PC-3 (cell line): ENCODE measurements at regions not wholly inside any gene's neighbourhood (a gene's known extent, or its start where the extent isn't known, plus 50 kb on each side); places are given as distances from the start of the nearest gene placed in this dataset.

Source experiments
- ATAC-seq: fragments of 200-7000 bp; cut with Tn5 transposase; 2 replicates; pipeline ENCODE4 v1.9.1; 2020; ENCODE audit warnings: mild to moderate bottlenecking, moderate library complexity
- BruUV-seq: library from RNA; stranded (reverse); fragments of 400-500 nt; replicated peaks from 2 replicates; lab custom pipeline; 2021; lab: Mats Ljungman, UMichigan
- CTCF ChIA-PET: fragments of 300-600 bp; sonication (Branson Sonifier 250); formaldehyde crosslinking; loops from one replicate; lab custom pipeline; 2022; ENCODE audit warnings: antibody characterized with exemption; lab: Charles Lee
- POLR2A ChIA-PET: fragments of 300-600 bp; sonication (Branson Sonifier 250); formaldehyde crosslinking; loops from one replicate; lab custom pipeline; 2022; ENCODE audit warnings: antibody characterized with exemption; ENCODE audit not compliant: unreplicated experiment; lab: Charles Lee
- DNase-seq: peaks from one replicate; pipeline ENCODE4 v3.0.0-alpha.2; 2015
- H2AFZ ChIP-seq: fragments of 300-600 bp; sonication (generic); 2 replicates; pipeline ENCODE4 v1.6.0; 2016; ENCODE audit warnings: antibody characterized with exemption, low read length
- H3F3A ChIP-seq: fragments of 300-600 bp; sonication (generic); one replicate; pipeline ENCODE4 v1.6.0; 2017; ENCODE audit warnings: antibody characterized with exemption, low read length, control low read depth, mild to moderate bottlenecking; ENCODE audit not compliant: unreplicated experiment
- H3K27ac ChIP-seq: fragments of 300-600 bp; sonication (generic); 2 replicates; pipeline ENCODE4 v1.5.1; 2016; ENCODE audit warnings: mild to moderate bottlenecking, low read length
- H3K27me3 ChIP-seq: fragments of 300-600 bp; sonication (generic); 2 replicates; pipeline ENCODE4 v1.6.1; 2016; ENCODE audit warnings: low read length, mixed read lengths
- H3K36me3 ChIP-seq: fragments of 300-600 bp; sonication (generic); 2 replicates; pipeline ENCODE4 v1.6.1; 2016; ENCODE audit warnings: low read depth, mixed run types, low read length, mixed read lengths
- H3K4me1 ChIP-seq: fragments of 300-600 bp; sonication (generic); 2 replicates; pipeline ENCODE4 v1.5.1; 2016; ENCODE audit warnings: low read length; ENCODE audit not compliant: insufficient read depth
- H3K4me2 ChIP-seq: fragments of 300-600 bp; sonication (generic); 2 replicates; pipeline ENCODE4 v1.6.0; 2016; ENCODE audit warnings: low read length
- H3K4me3 ChIP-seq: fragments of 300-600 bp; sonication (generic); 2 replicates; pipeline ENCODE4 v1.5.1; 2016; ENCODE audit warnings: mild to moderate bottlenecking, low read length, mixed read lengths
- H3K79me2 ChIP-seq: fragments of 300-600 bp; sonication (generic); 2 replicates; pipeline ENCODE4 v1.6.1; 2017; ENCODE audit warnings: low read length, mixed read lengths
- H3K9ac ChIP-seq: fragments of 300-600 bp; sonication (generic); 2 replicates; pipeline ENCODE4 v1.6.0; 2016; ENCODE audit warnings: mild to moderate bottlenecking, low read length
- H3K9me2 ChIP-seq: fragments of 300-600 bp; sonication (generic); replicated peaks from 2 replicates; pipeline ENCODE4 v1.6.1; 2016; ENCODE audit warnings: mixed run types, low read length, mixed read lengths
- H3K9me3 ChIP-seq: fragments of 300-600 bp; sonication (generic); 2 replicates; pipeline ENCODE4 v1.6.1; 2016; ENCODE audit warnings: low read length, mixed read lengths
- H4K20me1 ChIP-seq: fragments of 300-600 bp; sonication (generic); 2 replicates; pipeline ENCODE4 v1.6.1; 2016; ENCODE audit warnings: low read length, mixed read lengths
- EZH2 ChIP-seq: fragments of 300-600 bp; sonication (generic); IDR thresholded peaks from one replicate; pipeline ENCODE4 v1.6.1; 2017; ENCODE audit warnings: antibody characterized with exemption, mild to moderate bottlenecking, low read length; ENCODE audit not compliant: unreplicated experiment
- EZH2phosphoT487 ChIP-seq: fragments of 300-600 bp; sonication (generic); IDR thresholded peaks from 2 replicates; pipeline ENCODE4 v1.6.1; 2018; ENCODE audit warnings: mild to moderate bottlenecking, antibody characterized with exemption, low read length, borderline replicate concordance
- intact Hi-C: fragments of 100-400 bp; cut with micrococcal nuclease; formaldehyde crosslinking; loops from 2 replicates; pipeline ENCODE4 v1.9.0; 2023
- TF ChIP-seq, protein P1 (sequence below): fragments of 300-600 bp; sonication (generic); conservative IDR thresholded peaks from 2 replicates; pipeline ENCODE4 v1.5.1; 2017; ENCODE audit warnings: antibody characterized with exemption, low read depth, mild to moderate bottlenecking, low read length

DNA sequence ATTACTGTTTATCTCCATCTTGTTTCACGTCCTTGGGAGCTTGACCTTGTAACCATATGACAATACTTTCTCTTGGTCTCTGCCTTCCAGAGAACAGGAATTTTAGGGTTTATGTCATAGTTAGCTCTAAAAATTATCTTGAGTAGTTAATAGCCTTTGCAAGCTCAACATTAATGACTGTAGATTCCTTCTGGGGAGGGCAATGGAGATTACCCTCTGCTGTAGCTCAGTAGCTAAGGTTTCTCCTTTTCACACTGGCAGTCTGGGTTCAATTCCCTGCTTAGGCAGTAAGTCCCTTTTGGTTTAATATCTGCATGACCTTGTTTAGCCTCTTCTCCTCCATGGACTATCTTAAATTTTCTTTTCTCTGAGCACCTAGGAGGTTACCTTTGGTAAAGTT is 181.7 kb upstream of the GPR101 start:
- Histone ChIP-seq H4K20me1 (no peaks in the 10 kb centered on the region), H2AFZ (no peak overlapping the region), H3K79me2 (no peaks in the 10 kb centered on the region), H3K9ac (no peak overlapping the region), H3K4me2 (no peak overlapping the region), H3F3A (no peaks in the 10 kb centered on the region), H3K9me3 (no peaks in the 10 kb centered on the region), H3K27me3 (no peaks in the 10 kb centered on the region), H3K9me2 (no peaks in the 10 kb centered on the region), H3K4me3 (no peak overlapping the region), H3K36me3 (no peaks in the 10 kb centered on the region), H3K27ac (no peak overlapping the region), H3K4me1 (peaks cover 15% of the 10 kb centered on the region)
- ATAC-seq (no peak), DNase-seq (no peak)
- CTCF ChIA-PET, result no interaction called here
- POLR2A ChIA-PET, result no interaction called here
- BruUV-seq, result no TSS peak
- TF ChIP-seq EZH2phosphoT487 (no peak), EZH2 (no peak)
- TF ChIP-seq, protein P1, sequence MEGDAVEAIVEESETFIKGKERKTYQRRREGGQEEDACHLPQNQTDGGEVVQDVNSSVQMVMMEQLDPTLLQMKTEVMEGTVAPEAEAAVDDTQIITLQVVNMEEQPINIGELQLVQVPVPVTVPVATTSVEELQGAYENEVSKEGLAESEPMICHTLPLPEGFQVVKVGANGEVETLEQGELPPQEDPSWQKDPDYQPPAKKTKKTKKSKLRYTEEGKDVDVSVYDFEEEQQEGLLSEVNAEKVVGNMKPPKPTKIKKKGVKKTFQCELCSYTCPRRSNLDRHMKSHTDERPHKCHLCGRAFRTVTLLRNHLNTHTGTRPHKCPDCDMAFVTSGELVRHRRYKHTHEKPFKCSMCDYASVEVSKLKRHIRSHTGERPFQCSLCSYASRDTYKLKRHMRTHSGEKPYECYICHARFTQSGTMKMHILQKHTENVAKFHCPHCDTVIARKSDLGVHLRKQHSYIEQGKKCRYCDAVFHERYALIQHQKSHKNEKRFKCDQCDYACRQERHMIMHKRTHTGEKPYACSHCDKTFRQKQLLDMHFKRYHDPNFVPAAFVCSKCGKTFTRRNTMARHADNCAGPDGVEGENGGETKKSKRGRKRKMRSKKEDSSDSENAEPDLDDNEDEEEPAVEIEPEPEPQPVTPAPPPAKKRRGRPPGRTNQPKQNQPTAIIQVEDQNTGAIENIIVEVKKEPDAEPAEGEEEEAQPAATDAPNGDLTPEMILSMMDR, result no peak
- intact Hi-C loops, result no loop called here

DNA sequence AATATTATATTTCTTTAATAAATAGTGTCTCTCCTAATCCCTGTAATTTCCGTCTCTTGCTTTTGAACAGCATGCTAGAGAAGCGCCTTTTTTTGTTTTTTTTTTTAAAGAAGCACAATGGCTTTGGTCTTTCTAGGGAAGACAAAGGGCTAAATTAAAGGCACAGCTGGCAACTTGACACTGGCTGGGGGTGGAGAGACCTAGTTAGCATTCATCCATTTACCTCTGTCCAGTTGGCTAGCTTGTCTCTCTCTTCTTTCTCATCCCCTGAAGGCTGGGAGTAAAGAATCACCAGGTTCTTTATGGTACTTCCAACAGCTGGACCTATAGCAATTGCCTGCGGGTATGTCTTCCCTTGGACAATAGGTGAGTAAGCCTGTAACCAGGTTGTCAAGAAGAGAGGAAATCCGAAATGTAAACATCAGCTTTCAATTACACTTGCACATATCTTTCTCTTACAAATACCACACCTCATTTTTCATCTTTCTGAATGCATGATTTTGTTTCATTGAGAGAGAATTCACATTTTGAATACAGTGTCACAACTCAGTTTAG is 178.4 kb upstream of the GPR101 start:
- no TSS peak for BruUV-seq
- Histone ChIP-seq H3F3A (no peaks in the 10 kb centered on the region), H3K27me3 (no peaks in the 10 kb centered on the region), H4K20me1 (no peaks in the 10 kb centered on the region), H3K4me1 (peaks cover 15% of the 10 kb centered on the region), H3K4me3 (no peak overlapping the region), H3K9ac (no peak overlapping the region), H3K27ac (peak overlapping the region; percentile 32; the same call in 1 of the 2 replicates), H3K9me2 (no peaks in the 10 kb centered on the region), H3K4me2 (peak overlapping the region; percentile 62), H3K9me3 (no peaks in the 10 kb centered on the region), H3K79me2 (no peaks in the 10 kb centered on the region), H3K36me3 (no peaks in the 10 kb centered on the region), H2AFZ (no peak overlapping the region)
- peak; percentile 81 for ATAC-seq
- DNase-seq, result peak; percentile 82
- intact Hi-C loops, result loop anchor here (1.0 kb wide), 1 partner anchor 16 kb away; no protein-coding TSS in a partner anchor
- POLR2A ChIA-PET, result no interaction called here
- TF ChIP-seq, protein P1, result no peak
- TF ChIP-seq EZH2phosphoT487 (no peak), EZH2 (no peak)
- CTCF ChIA-PET, result no interaction called here

DNA sequence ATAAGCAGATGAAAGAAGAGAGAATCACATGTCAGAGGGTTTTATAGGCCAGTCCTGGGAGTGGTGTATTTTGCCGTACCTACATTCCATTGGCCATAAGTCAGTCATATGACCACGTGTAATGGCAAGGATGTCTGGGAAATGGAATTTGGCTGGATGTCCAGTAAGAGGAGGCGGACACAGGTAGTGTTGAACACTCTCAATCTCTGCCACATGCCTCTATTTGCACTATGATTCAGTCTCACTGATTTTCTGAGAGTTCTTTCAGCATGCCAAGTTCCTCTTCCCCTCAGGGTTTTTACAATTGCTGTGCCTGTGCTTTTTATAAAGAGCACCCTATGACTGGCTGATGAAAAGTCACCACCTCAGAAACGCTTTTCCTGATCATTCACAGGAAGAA is 164.2 kb upstream of the GPR101 start:
- Histone ChIP-seq H3K9me3 (no peaks in the 10 kb centered on the region), H3K79me2 (no peaks in the 10 kb centered on the region), H4K20me1 (no peaks in the 10 kb centered on the region), H3K27ac (peak overlapping the region; percentile 75), H3K9me2 (no peaks in the 10 kb centered on the region), H3K4me3 (no peak overlapping the region), H3K27me3 (no peaks in the 10 kb centered on the region), H3K9ac (no peak overlapping the region), H3K4me2 (peak overlapping the region; percentile 68), H3F3A (peaks cover 4% of the 10 kb centered on the region), H2AFZ (no peak overlapping the region), H3K36me3 (no peaks in the 10 kb centered on the region), H3K4me1 (peaks cover 38% of the 10 kb centered on the region)
- BruUV-seq, result no TSS peak
- ATAC-seq (peak; percentile 71), DNase-seq (peak; percentile 85)
- POLR2A ChIA-PET, result no interaction called here
- intact Hi-C loops, result loop anchor here (5.0 to 10.0 kb wide), 2 partner anchors 83 to 834 kb away; no protein-coding TSS in a partner anchor
- TF ChIP-seq, protein P1, result no peak
- TF ChIP-seq EZH2 (no peak), EZH2phosphoT487 (no peak)
- CTCF ChIA-PET, result no interaction called here
